B cell (primary cell): ENCODE measurements at regions not wholly inside any gene's neighbourhood (a gene's known extent, or its start where the extent isn't known, plus 50 kb on each side); places are given as distances from the start of the nearest gene placed in this dataset.

Source experiments
- ATAC-seq: fragments of 200-7000 bp; cut with Tn5 transposase; one replicate; pipeline ENCODE4 v1.10.0; 2021; ENCODE audit warnings: low read depth, mild to moderate bottlenecking, moderate number of reproducible peaks, moderate library complexity
- CTCF ChIA-PET: fragments of 350-600 bp; sonication (Branson Sonifier 250); formaldehyde crosslinking; loops from one replicate; lab custom pipeline; 2021; ENCODE audit warnings: antibody characterized with exemption, inconsistent platforms; lab: Charles Lee
- POLR2A ChIA-PET: fragments of 350-600 bp; sonication (Branson Sonifier 250); formaldehyde crosslinking; loops from one replicate; lab custom pipeline; 2021; ENCODE audit warnings: antibody characterized with exemption; lab: Charles Lee
- DNase-seq: peaks from one replicate; pipeline ENCODE4 v3.0.0; 2013
- H2AFZ ChIP-seq: 2 replicates; pipeline ENCODE4 v1.6.1; 2012; ENCODE audit warnings: mild to moderate bottlenecking, low read depth, low read length; ENCODE audit not compliant: insufficient read depth, poor library complexity, severe bottlenecking
- H3K27ac ChIP-seq, 2 donors: 1 replicate in 1 of 2; 2 replicates in 1 of 2; pipeline ENCODE4 v1.5.1; 2012 to 2013; ENCODE audit warnings: low read length in 2 of 2, mild to moderate bottlenecking in 2 of 2, moderate library complexity in 1 of 2
- H3K27me3 ChIP-seq, 4 experiments: fragments of 200-600 bp in 1 of 4; sonication (generic) in 1 of 4; replicated peaks in 1 of 4; 1 replicate in 2 of 4; 2 replicates in 2 of 4; pipeline versions ENCODE4 v1.6.1 to v1.7.0; 2013 to 2016; ENCODE audit warnings: low read length in 3 of 4, mild to moderate bottlenecking in 2 of 4, mixed read lengths in 1 of 4, moderate library complexity in 1 of 4; ENCODE audit not compliant: insufficient read depth in 4 of 4, control insufficient read depth in 3 of 4; ENCODE audit errors: control extremely low read depth in 1 of 4
- H3K36me3 ChIP-seq, 2 experiments: replicated peaks in 1 of 2; 1 replicate in 1 of 2; 2 replicates in 1 of 2; pipeline versions ENCODE4 v1.6.1 to v1.7.1; 2013; ENCODE audit warnings: low read length in 1 of 2; ENCODE audit not compliant: insufficient read depth in 2 of 2, control insufficient read depth in 1 of 2; ENCODE audit errors: control extremely low read depth in 1 of 2, extremely low read depth in 1 of 2
- H3K4me1 ChIP-seq, 2 donors: fragments of 200-600 bp in 1 of 2; sonication (generic) in 1 of 2; 1 replicate in 1 of 2; 2 replicates in 1 of 2; pipeline versions ENCODE4 v1.5.1 to v1.6.1; 2013 to 2017; ENCODE audit warnings: low read length in 2 of 2; ENCODE audit not compliant: control insufficient read depth in 2 of 2, insufficient read depth in 2 of 2
- H3K4me2 ChIP-seq: replicated peaks from 2 replicates; pipeline ENCODE3; 2012; ENCODE audit warnings: mild to moderate bottlenecking, low read depth, low read length; ENCODE audit not compliant: poor library complexity, severe bottlenecking
- H3K4me3 ChIP-seq, 5 experiments: fragments of 200-600 bp in 1 of 5; sonication (generic) in 1 of 5; 1 replicate in 3 of 5; 2 replicates in 2 of 5; pipeline versions ENCODE4 v1.5.1 to v1.7.0; 2011 to 2016; ENCODE audit warnings: low read length in 4 of 5, mild to moderate bottlenecking in 4 of 5, low read depth in 2 of 5, control low read depth in 1 of 5, moderate library complexity in 1 of 5; ENCODE audit not compliant: insufficient read depth in 1 of 5; ENCODE audit errors: control extremely low read depth in 1 of 5, extremely low read depth in 1 of 5
- H3K79me2 ChIP-seq: fragments of 200-600 bp; sonication (generic); one replicate; pipeline ENCODE4 v1.6.0; 2016; ENCODE audit warnings: low read length; ENCODE audit not compliant: control insufficient read depth, insufficient read depth
- H3K9ac ChIP-seq: fragments of 200-600 bp; sonication (generic); 2 replicates; pipeline ENCODE4 v1.6.1; 2017; ENCODE audit warnings: mild to moderate bottlenecking, low read length, moderate library complexity
- H3K9me3 ChIP-seq, 3 donors: one replicate each; pipeline versions ENCODE4 v1.6.1 to v1.7.1; 2013; ENCODE audit warnings: low read length in 2 of 3; ENCODE audit not compliant: control insufficient read depth in 2 of 3, insufficient read depth in 1 of 3; ENCODE audit errors: control extremely low read depth in 1 of 3
- H4K20me1 ChIP-seq: 2 replicates; pipeline ENCODE4 v1.6.0; 2012; ENCODE audit warnings: mild to moderate bottlenecking, low read length; ENCODE audit not compliant: insufficient read depth, control insufficient read depth, poor library complexity, severe bottlenecking
- H3K27ac Mint-ChIP-seq: one replicate; pipeline ENCODE4 v1.8.0; 2021; ENCODE audit warnings: mixed read lengths
- H3K27me3 Mint-ChIP-seq: one replicate; pipeline ENCODE4 v1.8.0; 2021; ENCODE audit warnings: mixed read lengths
- H3K4me1 Mint-ChIP-seq: one replicate; pipeline ENCODE4 v1.8.0; 2021; ENCODE audit warnings: mixed read lengths
- H3K4me3 Mint-ChIP-seq: one replicate; pipeline ENCODE4 v1.8.0; 2021; ENCODE audit warnings: mixed read lengths
- H3K9me3 Mint-ChIP-seq: one replicate; pipeline ENCODE4 v1.8.0; 2022; ENCODE audit warnings: mixed read lengths; ENCODE audit not compliant: insufficient read depth
- EZH2 ChIP-seq: IDR thresholded peaks from 2 replicates; pipeline ENCODE4 v1.6.1; 2012; ENCODE audit warnings: borderline replicate concordance, low read depth, mild to moderate bottlenecking, moderate library complexity, low read length; ENCODE audit not compliant: insufficient read depth, poor library complexity, severe bottlenecking
- WGBS: methylation state at CpG from one replicate; pipeline ENCODE4 v1.1.5; 2013; ENCODE audit warnings: missing lambda C conversion rate; ENCODE audit not compliant: insufficient coverage; 5-methylcytosine and 5-hydroxymethylcytosine counted together
- intact Hi-C: fragments of 100-400 bp; cut with micrococcal nuclease; formaldehyde crosslinking; loops from one replicate; pipeline ENCODE4 v1.10.0; 2022
- TF ChIP-seq, protein P1 (sequence below): fragments of 200-600 bp; IDR thresholded peaks from one replicate; pipeline ENCODE4 v1.8.0; 2022; ENCODE audit warnings: antibody characterized with exemption, mild to moderate bottlenecking

DNA sequence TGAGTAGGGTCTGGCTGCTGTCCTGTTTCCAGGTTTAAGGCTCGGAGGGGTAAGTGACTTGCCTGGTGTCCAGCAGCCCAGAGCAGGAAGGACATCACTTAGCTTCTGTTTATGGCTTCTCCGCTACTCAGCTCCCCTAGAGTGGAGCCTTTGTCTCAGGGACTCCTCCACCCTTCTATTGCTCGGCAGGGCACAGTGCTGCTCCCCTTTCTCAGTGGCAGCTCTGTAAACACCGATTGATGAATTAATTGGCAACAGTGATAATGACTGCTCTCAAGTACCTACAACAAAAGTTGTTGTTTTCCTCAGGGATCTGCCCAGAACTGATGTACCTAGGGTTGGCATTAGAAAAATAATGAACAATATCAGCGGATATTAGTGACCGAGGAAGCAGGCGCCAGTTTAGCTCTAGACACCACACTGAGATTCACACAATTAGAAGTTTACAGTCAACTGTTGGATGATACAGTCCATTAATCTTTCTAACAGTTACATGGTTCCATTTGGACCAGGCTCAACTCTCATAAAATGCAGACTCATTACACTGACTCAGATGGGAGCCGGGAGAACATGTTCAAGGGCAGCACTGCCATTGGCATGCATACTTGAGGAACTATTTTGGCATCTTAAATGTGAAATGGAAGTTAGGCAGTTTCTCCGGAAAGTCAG lies 265.7 kb downstream of the MTX2 start:
- Histone ChIP-seq H2AFZ (no peak overlapping the region), H4K20me1 (no peaks in the 10 kb centered on the region), H3K27me3 (peaks cover 0 to 2% (median 0%) of the 10 kb centered on the region in 4 experiments), H3K9ac (no peak overlapping the region), H3K27ac (no peak overlapping the region), H3K36me3 (no peaks in the 10 kb centered on the region), H3K4me3 (no peak overlapping the region), H3K79me2 (no peaks in the 10 kb centered on the region), H3K4me2 (no peak overlapping the region), H3K4me1 (no peaks in the 10 kb centered on the region), H3K9me3 (no peaks in the 10 kb centered on the region)
- DNase-seq (no peak), ATAC-seq (no peak)
- H3K27me3 Mint-ChIP-seq: peaks cover 25% of the 10 kb centered on the region
- intact Hi-C loops: no loop called here
- TF ChIP-seq EZH2: no peak
- TF ChIP-seq, protein P1, sequence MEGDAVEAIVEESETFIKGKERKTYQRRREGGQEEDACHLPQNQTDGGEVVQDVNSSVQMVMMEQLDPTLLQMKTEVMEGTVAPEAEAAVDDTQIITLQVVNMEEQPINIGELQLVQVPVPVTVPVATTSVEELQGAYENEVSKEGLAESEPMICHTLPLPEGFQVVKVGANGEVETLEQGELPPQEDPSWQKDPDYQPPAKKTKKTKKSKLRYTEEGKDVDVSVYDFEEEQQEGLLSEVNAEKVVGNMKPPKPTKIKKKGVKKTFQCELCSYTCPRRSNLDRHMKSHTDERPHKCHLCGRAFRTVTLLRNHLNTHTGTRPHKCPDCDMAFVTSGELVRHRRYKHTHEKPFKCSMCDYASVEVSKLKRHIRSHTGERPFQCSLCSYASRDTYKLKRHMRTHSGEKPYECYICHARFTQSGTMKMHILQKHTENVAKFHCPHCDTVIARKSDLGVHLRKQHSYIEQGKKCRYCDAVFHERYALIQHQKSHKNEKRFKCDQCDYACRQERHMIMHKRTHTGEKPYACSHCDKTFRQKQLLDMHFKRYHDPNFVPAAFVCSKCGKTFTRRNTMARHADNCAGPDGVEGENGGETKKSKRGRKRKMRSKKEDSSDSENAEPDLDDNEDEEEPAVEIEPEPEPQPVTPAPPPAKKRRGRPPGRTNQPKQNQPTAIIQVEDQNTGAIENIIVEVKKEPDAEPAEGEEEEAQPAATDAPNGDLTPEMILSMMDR: no peak
- H3K4me3 Mint-ChIP-seq: no peak overlapping the region
- CTCF ChIA-PET: interaction anchor here (2.3 kb wide), 1 partner anchor 19 kb away, joined by 5 read pairs; no protein-coding TSS in a partner anchor
- no peak overlapping the region for H3K27ac Mint-ChIP-seq
- no peaks in the 10 kb centered on the region for H3K4me1 Mint-ChIP-seq
- WGBS: 94% methylated on average over 8 of the region's 9 CpGs
- H3K9me3 Mint-ChIP-seq: no peaks in the 10 kb centered on the region
- POLR2A ChIA-PET: no interaction called here

DNA sequence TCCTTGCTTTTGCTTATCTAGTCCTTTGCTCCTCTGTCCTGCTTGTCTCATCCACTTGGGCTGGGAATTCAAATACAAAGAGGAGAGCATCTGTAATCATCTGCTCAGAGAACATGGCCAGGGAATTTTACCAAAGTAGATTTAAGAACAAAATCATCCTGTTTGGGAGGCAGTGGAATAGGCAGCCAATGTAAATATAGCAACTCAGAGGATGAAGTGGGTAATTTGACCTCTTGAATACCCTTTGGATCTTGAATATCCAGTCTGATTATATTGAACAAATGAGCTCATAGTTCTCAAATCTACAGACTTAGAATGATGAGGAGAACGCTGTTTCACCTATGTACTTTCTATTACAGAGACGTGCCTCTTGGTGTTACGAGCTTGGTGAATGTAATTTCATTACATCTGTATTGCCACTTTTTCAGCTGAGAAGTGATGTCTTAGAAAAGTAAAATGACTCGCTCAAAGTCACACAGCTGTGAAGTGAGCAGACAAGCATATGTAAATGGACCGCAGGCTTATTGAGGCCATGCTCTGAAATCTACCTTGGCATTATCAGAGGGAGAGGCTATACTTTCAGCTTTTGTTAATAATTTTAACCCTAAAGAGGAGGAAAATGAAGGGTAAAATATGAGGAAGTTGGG lies 266.3 kb downstream of the MTX2 start:
- no CpG with 5 or more reads among the region's 5 CpGs for WGBS
- intact Hi-C loops: no loop called here
- Histone ChIP-seq H3K27ac (no peak overlapping the region), H3K9me3 (no peaks in the 10 kb centered on the region), H3K4me3 (no peak overlapping the region), H4K20me1 (no peaks in the 10 kb centered on the region), H3K27me3 (peaks cover 0 to 2% (median 0%) of the 10 kb centered on the region in 4 experiments), H3K79me2 (no peaks in the 10 kb centered on the region), H3K36me3 (no peaks in the 10 kb centered on the region), H3K9ac (no peak overlapping the region), H2AFZ (no peak overlapping the region), H3K4me1 (no peaks in the 10 kb centered on the region), H3K4me2 (no peak overlapping the region)
- no peak overlapping the region for H3K4me3 Mint-ChIP-seq
- H3K4me1 Mint-ChIP-seq: no peaks in the 10 kb centered on the region
- ATAC-seq (no peak), DNase-seq (no peak)
- ChIA-PET CTCF (interaction anchor here (2.3 kb wide), 1 partner anchor 19 kb away, joined by 5 read pairs; no protein-coding TSS in a partner anchor), POLR2A (no interaction called here)
- no peak overlapping the region for H3K27ac Mint-ChIP-seq
- peaks cover 20% of the 10 kb centered on the region for H3K27me3 Mint-ChIP-seq
- no peaks in the 10 kb centered on the region for H3K9me3 Mint-ChIP-seq
- no peak for TF ChIP-seq EZH2
- TF ChIP-seq, protein P1: no peak
